ENCODE measurements at regions not wholly inside any gene's neighbourhood (a gene's known extent, or its start where the extent isn't known, plus 50 kb on each side); places are given as distances from the start of the nearest gene placed in this dataset.

- TF ChIP-seq CTCF (IDR thresholded peaks at IDR 0.05) (no peak), POLR2A (IDR thresholded peaks at IDR 0.05) (no peak)
Measured at GRCh38 chr11:115900111-115900510, 395.9 kb upstream of the CADM1 start.
